SK-N-MC (cell line): ENCODE measurements at regions not wholly inside any gene's neighbourhood (a gene's known extent, or its start where the extent isn't known, plus 50 kb on each side); places are given as distances from the start of the nearest gene placed in this dataset.

Experiments
- EZH2 ChIP-seq: fragments of 200-600 bp; sonication (generic); IDR thresholded peaks from one replicate; pipeline ENCODE4 v1.6.1; 2017; ENCODE audit warnings: antibody characterized with exemption
- POLR2AphosphoS5 ChIP-seq: IDR thresholded peaks from 2 replicates; pipeline ENCODE4 v1.6.1; 2012; ENCODE audit warnings: mild to moderate bottlenecking, low read depth, low read length, borderline replicate concordance

GRCh38 chr5:121763665-121764064 is 88.0 kb upstream of the FTMT start:
- TF ChIP-seq EZH2 (no peak), POLR2AphosphoS5 (no peak)
